ENCODE measurements at regions not wholly inside any gene's neighbourhood (a gene's known extent, or its start where the extent isn't known, plus 50 kb on each side); places are given as distances from the start of the nearest gene placed in this dataset.

DNA sequence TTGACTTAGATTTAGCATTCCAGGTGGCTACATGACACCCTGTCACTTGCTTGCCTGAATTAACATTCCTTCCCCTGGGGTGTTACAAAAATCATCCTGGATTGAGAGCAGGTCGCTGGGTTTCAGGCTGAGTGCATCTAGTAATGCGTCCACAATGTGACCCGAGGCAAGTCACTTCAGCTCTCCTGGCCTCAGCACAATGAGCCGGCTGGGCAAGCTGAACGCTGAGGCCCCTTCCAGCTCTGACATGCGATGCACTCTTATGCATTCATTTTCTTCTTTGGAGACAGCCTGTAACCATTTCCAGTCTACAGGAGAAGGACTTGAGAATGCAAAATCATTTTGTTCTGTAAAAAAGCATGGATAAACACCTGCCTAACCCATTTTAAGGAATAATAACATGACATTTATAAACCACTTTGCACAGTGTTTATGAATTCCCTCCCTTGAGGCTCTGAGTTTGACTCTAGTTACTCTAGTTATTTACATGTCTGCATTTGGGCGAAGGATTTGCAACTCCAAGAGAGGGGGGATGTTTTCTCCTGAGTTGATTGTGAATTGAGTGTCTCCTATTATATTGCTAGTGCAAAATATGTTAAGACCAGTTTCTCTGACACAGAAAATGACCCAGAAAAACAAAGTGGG lies 63.0 kb upstream of the CPO start:
- TF ChIP-seq, protein P1, sequence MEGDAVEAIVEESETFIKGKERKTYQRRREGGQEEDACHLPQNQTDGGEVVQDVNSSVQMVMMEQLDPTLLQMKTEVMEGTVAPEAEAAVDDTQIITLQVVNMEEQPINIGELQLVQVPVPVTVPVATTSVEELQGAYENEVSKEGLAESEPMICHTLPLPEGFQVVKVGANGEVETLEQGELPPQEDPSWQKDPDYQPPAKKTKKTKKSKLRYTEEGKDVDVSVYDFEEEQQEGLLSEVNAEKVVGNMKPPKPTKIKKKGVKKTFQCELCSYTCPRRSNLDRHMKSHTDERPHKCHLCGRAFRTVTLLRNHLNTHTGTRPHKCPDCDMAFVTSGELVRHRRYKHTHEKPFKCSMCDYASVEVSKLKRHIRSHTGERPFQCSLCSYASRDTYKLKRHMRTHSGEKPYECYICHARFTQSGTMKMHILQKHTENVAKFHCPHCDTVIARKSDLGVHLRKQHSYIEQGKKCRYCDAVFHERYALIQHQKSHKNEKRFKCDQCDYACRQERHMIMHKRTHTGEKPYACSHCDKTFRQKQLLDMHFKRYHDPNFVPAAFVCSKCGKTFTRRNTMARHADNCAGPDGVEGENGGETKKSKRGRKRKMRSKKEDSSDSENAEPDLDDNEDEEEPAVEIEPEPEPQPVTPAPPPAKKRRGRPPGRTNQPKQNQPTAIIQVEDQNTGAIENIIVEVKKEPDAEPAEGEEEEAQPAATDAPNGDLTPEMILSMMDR (IDR thresholded peaks at IDR 0.05) = no peak
- no peak for TF ChIP-seq POLR2A (IDR thresholded peaks at IDR 0.05)
